Loucy (cell line): ENCODE measurements at regions not wholly inside any gene's neighbourhood (a gene's known extent, or its start where the extent isn't known, plus 50 kb on each side); places are given as distances from the start of the nearest gene placed in this dataset.

ENCODE experiments used
- H2AFZ ChIP-seq: fragments of 200-600 bp; sonication (generic); 2 replicates; pipeline ENCODE4 v1.6.0; 2016; ENCODE audit warnings: antibody characterized with exemption, mild to moderate bottlenecking, low read length, moderate library complexity
- H3F3A ChIP-seq: fragments of 200-600 bp; 2 replicates; pipeline ENCODE4 v1.6.0; 2016; ENCODE audit warnings: antibody characterized with exemption, low read depth, mild to moderate bottlenecking
- H3K27me3 ChIP-seq: fragments of 200-600 bp; sonication (generic); 2 replicates; pipeline ENCODE4 v1.6.1; 2014; ENCODE audit warnings: low read length, mild to moderate bottlenecking; ENCODE audit not compliant: insufficient read depth, poor library complexity, severe bottlenecking
- H3K36me3 ChIP-seq: fragments of 200-600 bp; sonication (generic); 2 replicates; pipeline ENCODE4 v1.6.1; 2016; ENCODE audit warnings: low read length; ENCODE audit not compliant: insufficient read depth
- H3K4me1 ChIP-seq: fragments of 200-600 bp; sonication (generic); 2 replicates; pipeline ENCODE4 v1.5.1; 2014; ENCODE audit warnings: low read length, mild to moderate bottlenecking; ENCODE audit not compliant: insufficient read depth, poor library complexity, severe bottlenecking
- H3K4me2 ChIP-seq: fragments of 200-600 bp; sonication (generic); 2 replicates; pipeline ENCODE4 v1.6.0; 2014; ENCODE audit warnings: antibody characterized with exemption, low read length, low read depth, mild to moderate bottlenecking; ENCODE audit not compliant: poor library complexity, severe bottlenecking
- H3K4me3 ChIP-seq: fragments of 200-600 bp; sonication (generic); 2 replicates; pipeline ENCODE4 v1.5.1; 2014; ENCODE audit warnings: low read length, mild to moderate bottlenecking, mixed read lengths; ENCODE audit not compliant: poor library complexity, severe bottlenecking
- H3K79me2 ChIP-seq: fragments of 200-600 bp; sonication (generic); 2 replicates; pipeline ENCODE4 v1.6.1; 2014; ENCODE audit warnings: low read length; ENCODE audit not compliant: insufficient read depth
- H3K9ac ChIP-seq: fragments of 200-600 bp; sonication (generic); 2 replicates; pipeline ENCODE4 v1.6.0; 2014; ENCODE audit warnings: mild to moderate bottlenecking, low read depth, low read length, moderate library complexity; ENCODE audit not compliant: poor library complexity, severe bottlenecking
- H3K9me2 ChIP-seq: fragments of 200-600 bp; sonication (generic); replicated peaks from 2 replicates; pipeline ENCODE4 v1.6.1; 2016; ENCODE audit warnings: low read depth, low read length, mixed read lengths
- H3K9me3 ChIP-seq: fragments of 200-600 bp; sonication (generic); 2 replicates; pipeline ENCODE4 v1.6.1; 2014; ENCODE audit warnings: mild to moderate bottlenecking, antibody characterized with exemption, low read length, low read depth; ENCODE audit not compliant: insufficient read depth
- H4K20me1 ChIP-seq: fragments of 200-600 bp; sonication (generic); 2 replicates; pipeline ENCODE4 v1.6.0; 2014; ENCODE audit warnings: antibody characterized with exemption, low read length, mild to moderate bottlenecking; ENCODE audit not compliant: insufficient read depth, poor library complexity, severe bottlenecking
- EZH2phosphoT487 ChIP-seq: fragments of 200-600 bp; IDR thresholded peaks from 2 replicates; pipeline ENCODE4 v1.6.1; 2018; ENCODE audit warnings: antibody characterized with exemption, mild to moderate bottlenecking, moderate library complexity, borderline replicate concordance
- TF ChIP-seq, protein P1 (sequence below): fragments of 200-600 bp; sonication (generic); conservative IDR thresholded peaks from 2 replicates; pipeline ENCODE4 v1.5.1; 2014; ENCODE audit warnings: mild to moderate bottlenecking, antibody characterized with exemption, low read length

DNA sequence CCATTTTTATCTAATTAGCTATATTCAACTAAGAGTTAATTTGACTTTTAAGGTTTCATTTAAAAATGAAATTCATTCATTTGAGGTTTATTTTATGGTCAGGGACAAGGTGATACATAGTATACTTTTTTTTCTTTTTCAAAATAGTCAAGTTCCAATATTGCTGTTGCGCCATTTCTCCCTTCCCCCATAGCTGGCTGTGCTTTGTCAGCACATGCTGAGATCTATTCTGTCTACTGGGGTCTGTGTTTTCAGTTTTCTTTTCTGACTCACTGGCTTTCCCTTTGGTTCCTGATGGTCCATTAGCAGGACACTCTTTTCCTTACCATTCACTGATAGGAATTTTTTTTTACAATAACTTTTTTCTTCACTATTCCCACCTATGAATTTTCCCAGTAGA is 336.4 kb upstream of the TMEM229A start:
- Histone ChIP-seq H2AFZ (no peak overlapping the region), H3K9me3 (no peaks in the 10 kb centered on the region), H3F3A (no peaks in the 10 kb centered on the region), H3K4me3 (no peak overlapping the region), H3K79me2 (no peaks in the 10 kb centered on the region), H3K4me1 (no peaks in the 10 kb centered on the region), H3K9me2 (no peaks in the 10 kb centered on the region), H3K27me3 (no peaks in the 10 kb centered on the region), H3K36me3 (no peaks in the 10 kb centered on the region), H4K20me1 (no peaks in the 10 kb centered on the region), H3K9ac (no peak overlapping the region), H3K4me2 (no peak overlapping the region)
- no peak for TF ChIP-seq EZH2phosphoT487
- TF ChIP-seq, protein P1, sequence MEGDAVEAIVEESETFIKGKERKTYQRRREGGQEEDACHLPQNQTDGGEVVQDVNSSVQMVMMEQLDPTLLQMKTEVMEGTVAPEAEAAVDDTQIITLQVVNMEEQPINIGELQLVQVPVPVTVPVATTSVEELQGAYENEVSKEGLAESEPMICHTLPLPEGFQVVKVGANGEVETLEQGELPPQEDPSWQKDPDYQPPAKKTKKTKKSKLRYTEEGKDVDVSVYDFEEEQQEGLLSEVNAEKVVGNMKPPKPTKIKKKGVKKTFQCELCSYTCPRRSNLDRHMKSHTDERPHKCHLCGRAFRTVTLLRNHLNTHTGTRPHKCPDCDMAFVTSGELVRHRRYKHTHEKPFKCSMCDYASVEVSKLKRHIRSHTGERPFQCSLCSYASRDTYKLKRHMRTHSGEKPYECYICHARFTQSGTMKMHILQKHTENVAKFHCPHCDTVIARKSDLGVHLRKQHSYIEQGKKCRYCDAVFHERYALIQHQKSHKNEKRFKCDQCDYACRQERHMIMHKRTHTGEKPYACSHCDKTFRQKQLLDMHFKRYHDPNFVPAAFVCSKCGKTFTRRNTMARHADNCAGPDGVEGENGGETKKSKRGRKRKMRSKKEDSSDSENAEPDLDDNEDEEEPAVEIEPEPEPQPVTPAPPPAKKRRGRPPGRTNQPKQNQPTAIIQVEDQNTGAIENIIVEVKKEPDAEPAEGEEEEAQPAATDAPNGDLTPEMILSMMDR: no peak

- Histone ChIP-seq H3F3A (no peaks in the 10 kb centered on the region), H3K4me2 (no peak overlapping the region), H2AFZ (no peak overlapping the region), H3K79me2 (no peaks in the 10 kb centered on the region), H3K27me3 (no peaks in the 10 kb centered on the region), H3K4me3 (no peak overlapping the region), H3K9me2 (no peaks in the 10 kb centered on the region), H3K36me3 (no peaks in the 10 kb centered on the region), H3K9me3 (no peaks in the 10 kb centered on the region), H4K20me1 (no peaks in the 10 kb centered on the region), H3K9ac (no peak overlapping the region), H3K4me1 (no peaks in the 10 kb centered on the region)
- TF ChIP-seq, protein P1: no peak
- TF ChIP-seq EZH2phosphoT487: no peak
These were observed 333.3 kb upstream of the TMEM229A start for GRCh38 chr7:124366118-124366517.

- H3K36me3 ChIP-seq: no peaks in the 10 kb centered on the region
- no peaks in the 10 kb centered on the region for H3K9me3 ChIP-seq
- no peaks in the 10 kb centered on the region for H4K20me1 ChIP-seq
- H3K27me3 ChIP-seq: no peaks in the 10 kb centered on the region
- H3F3A ChIP-seq: no peaks in the 10 kb centered on the region
- no peak overlapping the region for H3K4me3 ChIP-seq
- H3K9me2 ChIP-seq: no peaks in the 10 kb centered on the region
- H3K79me2 ChIP-seq: no peaks in the 10 kb centered on the region
- no peak overlapping the region for H3K9ac ChIP-seq
- H3K4me1 ChIP-seq: no peaks in the 10 kb centered on the region
- TF ChIP-seq, protein P1: no peak
- no peak for TF ChIP-seq EZH2phosphoT487
- no peak overlapping the region for H3K4me2 ChIP-seq
- no peak overlapping the region for H2AFZ ChIP-seq
These were observed 331.4 kb upstream of the TMEM229A start for GRCh38 chr7:124364283-124364682.
